ENCODE measurements at regions not wholly inside any gene's neighbourhood (a gene's known extent, or its start where the extent isn't known, plus 50 kb on each side); places are given as distances from the start of the nearest gene placed in this dataset.

GRCh38 chr10:126847666-126848065, 57.6 kb upstream of the DOCK1 start:
- no peak for DNase-seq (ENCODE audit: low spot score)

- no peak for DNase-seq (ENCODE audit: low spot score)
Observed at GRCh38 chr10:126849646-126850045, 55.6 kb upstream of the DOCK1 start.

GRCh38 chr10:126851414-126852108, 53.7 kb upstream of the DOCK1 start:
- no peak for DNase-seq (ENCODE audit: low spot score)

GRCh38 chr10:126854726-126855495, 50.3 kb upstream of the DOCK1 start:
- no peak for DNase-seq (ENCODE audit: low spot score)
